ENCODE measurements at regions not wholly inside any gene's neighbourhood (a gene's known extent, or its start where the extent isn't known, plus 50 kb on each side); places are given as distances from the start of the nearest gene placed in this dataset.

GRCh38 chr13:62093984-62094780 lies 678.5 kb upstream of the PCDH20 start:
- no peak for TF ChIP-seq CTCF (IDR thresholded peaks at IDR 0.05; ENCODE audit: low read depth, low read length, poor library complexity, severe bottlenecking)
- TF ChIP-seq EZH2phosphoT487 (IDR thresholded peaks at IDR 0.05; ENCODE audit: borderline replicate concordance, low read length): no peak
